Endothelial cell of umbilical vein (primary cell): ENCODE measurements at regions not wholly inside any gene's neighbourhood (a gene's known extent, or its start where the extent isn't known, plus 50 kb on each side); places are given as distances from the start of the nearest gene placed in this dataset.

Experiments
- BruUV-seq: library from RNA; stranded (reverse); fragments of 400-500 nt; replicated peaks from 2 replicates; lab custom pipeline; 2021; lab: Mats Ljungman, UMichigan
- CTCF ChIA-PET: fragments of 300-600, 350-600 bp; sonication (Branson Sonifier 250); formaldehyde crosslinking; loops from one replicate; lab custom pipeline; 2021; ENCODE audit warnings: antibody characterized with exemption, inconsistent platforms; lab: Charles Lee
- POLR2A ChIA-PET: fragments of 300-600, 350-600 bp; sonication (Branson Sonifier 250); formaldehyde crosslinking; loops from one replicate; lab custom pipeline; 2021; ENCODE audit warnings: antibody characterized with exemption, inconsistent platforms; lab: Charles Lee
- DNase-seq: peaks from one replicate; pipeline ENCODE4 v3.0.0-alpha.2; 2011; ENCODE audit warnings: low read depth, low spot score
- FAIRE-seq: peaks from 2 replicates; lab custom pipeline; 2011; peaks lifted over from hg19 to GRCh38; lab: Jason Lieb, UNC
- H2AFZ ChIP-seq: 2 replicates; pipeline ENCODE4 v1.6.0; 2012; ENCODE audit warnings: low read depth, low read length, control low read depth, inconsistent platforms
- H3K27ac ChIP-seq: 2 replicates; pipeline ENCODE4 v1.5.1; 2011; ENCODE audit warnings: low read depth, mild to moderate bottlenecking, control low read depth, low read length, moderate library complexity; ENCODE audit not compliant: insufficient read depth
- H3K27me3 ChIP-seq, 2 experiments: 2 replicates each; pipeline versions ENCODE4 v1.6.0 to v1.6.1; 2011; ENCODE audit warnings: low read length in 2 of 2, mixed read lengths in 1 of 2; ENCODE audit not compliant: control insufficient read depth in 2 of 2, insufficient read depth in 2 of 2
- H3K36me3 ChIP-seq, 2 experiments: 2 replicates in 1 of 2; 3 replicates in 1 of 2; pipeline ENCODE4 v1.5.1; 2011; ENCODE audit warnings: low read length in 2 of 2, mild to moderate bottlenecking in 1 of 2, moderate library complexity in 1 of 2; ENCODE audit not compliant: control insufficient read depth in 2 of 2, insufficient read depth in 2 of 2; ENCODE audit errors: extremely low read depth in 1 of 2
- H3K4me1 ChIP-seq: 3 replicates; pipeline ENCODE4 v1.5.1; 2011; ENCODE audit warnings: mild to moderate bottlenecking, low read length; ENCODE audit not compliant: control insufficient read depth, insufficient read depth; ENCODE audit errors: extremely low read depth
- H3K4me2 ChIP-seq: 2 replicates; pipeline ENCODE4 v1.6.1; 2011; ENCODE audit warnings: low read length, control low read depth, mixed read lengths; ENCODE audit not compliant: insufficient read depth
- H3K4me3 ChIP-seq, 3 experiments: fragments of 200-600 bp in 1 of 3; sonication (generic), shearing (Covaris generic) in 1 of 3; replicated peaks in 1 of 3; 2 replicates each; pipeline ENCODE4 v1.5.1; 2011 to 2016; ENCODE audit warnings: control low read depth in 3 of 3, low read length in 3 of 3, mild to moderate bottlenecking in 2 of 3, inconsistent platforms in 1 of 3, low read depth in 1 of 3, moderate library complexity in 1 of 3; ENCODE audit not compliant: insufficient read depth in 1 of 3
- H3K79me2 ChIP-seq: 2 replicates; pipeline ENCODE4 v1.6.0; 2012; ENCODE audit warnings: low read length, inconsistent platforms; ENCODE audit not compliant: control insufficient read depth, insufficient read depth
- H3K9ac ChIP-seq: replicated peaks from 2 replicates; pipeline ENCODE3; 2011; ENCODE audit warnings: low read length, control low read depth; ENCODE audit not compliant: insufficient read depth; ENCODE audit errors: extremely low read depth
- H3K9me1 ChIP-seq: replicated peaks from 3 replicates; pipeline ENCODE4 v1.6.0; 2011; ENCODE audit warnings: mild to moderate bottlenecking, low read length; ENCODE audit not compliant: control insufficient read depth, insufficient read depth; ENCODE audit errors: extremely low read depth
- H3K9me3 ChIP-seq: replicated peaks from 2 replicates; pipeline ENCODE4 v1.5.1; 2012; ENCODE audit warnings: low read length, inconsistent platforms; ENCODE audit not compliant: control insufficient read depth, insufficient read depth
- H4K20me1 ChIP-seq: replicated peaks from 2 replicates; pipeline ENCODE3; 2011; ENCODE audit warnings: mild to moderate bottlenecking, low read length; ENCODE audit not compliant: control insufficient read depth, insufficient read depth; ENCODE audit errors: extremely low read depth
- CTCF ChIP-seq, 2 donors: IDR thresholded peaks; 1 replicate in 1 of 2; 2 replicates in 1 of 2; pipeline ENCODE4 v1.5.1; 2011; ENCODE audit warnings: low read length in 2 of 2, mild to moderate bottlenecking in 2 of 2, moderate library complexity in 2 of 2, control low read depth in 1 of 2, inconsistent platforms in 1 of 2, low read depth in 1 of 2; ENCODE audit not compliant: insufficient read depth in 1 of 2; ENCODE audit errors: extremely low read depth in 1 of 2
- EZH2 ChIP-seq: IDR thresholded peaks from 2 replicates; pipeline ENCODE4 v1.6.1; 2012; ENCODE audit warnings: borderline replicate concordance, low read depth, mild to moderate bottlenecking, moderate library complexity, low read length, inconsistent platforms; ENCODE audit not compliant: severe bottlenecking
- FOS ChIP-seq: IDR thresholded peaks from 2 replicates; pipeline ENCODE4 v1.6.1; 2011; ENCODE audit warnings: mild to moderate bottlenecking, low read length, moderate library complexity, borderline replicate concordance; ENCODE audit not compliant: insufficient read depth
- GATA2 ChIP-seq: IDR thresholded peaks from 2 replicates; pipeline ENCODE4 v1.7.0; 2011; ENCODE audit warnings: low read depth, mild to moderate bottlenecking, moderate library complexity, mixed read lengths, low read length; ENCODE audit not compliant: insufficient read length, insufficient read depth
- JUN ChIP-seq: IDR thresholded peaks from 2 replicates; pipeline ENCODE4 v1.6.1; 2011; ENCODE audit warnings: borderline replicate concordance, low read depth; ENCODE audit not compliant: insufficient read length, insufficient read depth
- MAX ChIP-seq: IDR thresholded peaks from 2 replicates; pipeline ENCODE4 v1.6.1; 2011; ENCODE audit not compliant: insufficient read depth, insufficient read length
- MYC ChIP-seq: IDR thresholded peaks from one replicate; pipeline ENCODE4 v1.6.1; 2011; ENCODE audit warnings: mild to moderate bottlenecking, low read depth, low read length
- POLR2A ChIP-seq: IDR thresholded peaks from 2 replicates; pipeline ENCODE4 v1.6.1; 2012; ENCODE audit warnings: low read depth, mild to moderate bottlenecking, control low read depth, low read length
- POLR2AphosphoS5 ChIP-seq: IDR thresholded peaks from 2 replicates; pipeline ENCODE4 v1.6.1; 2012; ENCODE audit warnings: low read depth, mild to moderate bottlenecking, control low read depth, low read length, moderate library complexity; ENCODE audit not compliant: insufficient read depth
- dilution Hi-C: fragments of 300-500 bp; cut with MboI; formaldehyde crosslinking; loops from one replicate; pipeline ENCODE4 v1.15.0; 2019; ENCODE audit warnings: low sequenced_read_pairs; ENCODE audit not compliant: extremely low pct_ligation_motif_present
- intact Hi-C: fragments of 100-400 bp; cut with micrococcal nuclease; formaldehyde crosslinking; loops from one replicate; pipeline ENCODE4 v1.10.0; 2022

- POLR2A ChIA-PET, result no interaction called here
- no peak for TF ChIP-seq POLR2AphosphoS5
- no peak for TF ChIP-seq POLR2A
- TF ChIP-seq FOS, result no peak
- TF ChIP-seq MYC, result no peak
- TF ChIP-seq GATA2, result no peak
- no peak for TF ChIP-seq EZH2
- no peak for TF ChIP-seq MAX
- TF ChIP-seq JUN, result no peak
Observed at GRCh38 chr1:222329493-222330045, 218.3 kb downstream of the HHIPL2 start.

GRCh38 chr1:222326710-222327036 lies 221.2 kb downstream of the HHIPL2 start:
- H3K4me3 ChIP-seq, result no peak overlapping the region
- BruUV-seq, result no TSS peak
- no peak overlapping the region for H3K27ac ChIP-seq

More at GRCh38 chr1:222329493-222330045, 218.3 kb downstream of the HHIPL2 start:
- DNase-seq (no peak), FAIRE-seq (no peak)
- H3K4me1 ChIP-seq, result no peaks in the 10 kb centered on the region
- dilution Hi-C loops (no loop called here), intact Hi-C loops (no loop called here)
- H3K36me3 ChIP-seq, result no peaks in the 10 kb centered on the region
- H3K4me3 ChIP-seq, result no peak overlapping the region
- no peaks in the 10 kb centered on the region for H3K27me3 ChIP-seq
- no peak overlapping the region for H3K9ac ChIP-seq
- no peaks in the 10 kb centered on the region for H3K79me2 ChIP-seq
- no peak overlapping the region for H3K27ac ChIP-seq
- no peak overlapping the region for H2AFZ ChIP-seq
- no peak overlapping the region for H3K4me2 ChIP-seq
- H4K20me1 ChIP-seq, result no peaks in the 10 kb centered on the region
- no peaks in the 10 kb centered on the region for H3K9me3 ChIP-seq
- no TSS peak for BruUV-seq
- no peaks in the 10 kb centered on the region for H3K9me1 ChIP-seq
- CTCF ChIA-PET, result no interaction called here

More at GRCh38 chr1:222326710-222327036, 221.2 kb downstream of the HHIPL2 start:
- Histone ChIP-seq H2AFZ (no peak overlapping the region), H3K79me2 (no peaks in the 10 kb centered on the region), H4K20me1 (no peaks in the 10 kb centered on the region), H3K9ac (no peak overlapping the region), H3K4me1 (no peaks in the 10 kb centered on the region), H3K36me3 (no peaks in the 10 kb centered on the region), H3K9me1 (no peaks in the 10 kb centered on the region), H3K4me2 (no peak overlapping the region), H3K9me3 (no peaks in the 10 kb centered on the region), H3K27me3 (no peaks in the 10 kb centered on the region)
- DNase-seq, result no peak
- FAIRE-seq, result no peak
- ChIA-PET CTCF (no interaction called here), POLR2A (no interaction called here)
- dilution Hi-C loops, result no loop called here
- TF ChIP-seq CTCF (IDR thresholded peaks at IDR 0.05; ENCODE audit: extremely low read depth in 1 of 2, insufficient read depth in 1 of 2, low read depth in 1 of 2, low read length in 2 of 2) (no peak), POLR2A (no peak), GATA2 (no peak), MAX (no peak), EZH2 (no peak), JUN (no peak), MYC (no peak), POLR2AphosphoS5 (no peak), FOS (no peak)
- intact Hi-C loops, result no loop called here
